ENCODE measurements at regions not wholly inside any gene's neighbourhood (a gene's known extent, or its start where the extent isn't known, plus 50 kb on each side); places are given as distances from the start of the nearest gene placed in this dataset.

DNA sequence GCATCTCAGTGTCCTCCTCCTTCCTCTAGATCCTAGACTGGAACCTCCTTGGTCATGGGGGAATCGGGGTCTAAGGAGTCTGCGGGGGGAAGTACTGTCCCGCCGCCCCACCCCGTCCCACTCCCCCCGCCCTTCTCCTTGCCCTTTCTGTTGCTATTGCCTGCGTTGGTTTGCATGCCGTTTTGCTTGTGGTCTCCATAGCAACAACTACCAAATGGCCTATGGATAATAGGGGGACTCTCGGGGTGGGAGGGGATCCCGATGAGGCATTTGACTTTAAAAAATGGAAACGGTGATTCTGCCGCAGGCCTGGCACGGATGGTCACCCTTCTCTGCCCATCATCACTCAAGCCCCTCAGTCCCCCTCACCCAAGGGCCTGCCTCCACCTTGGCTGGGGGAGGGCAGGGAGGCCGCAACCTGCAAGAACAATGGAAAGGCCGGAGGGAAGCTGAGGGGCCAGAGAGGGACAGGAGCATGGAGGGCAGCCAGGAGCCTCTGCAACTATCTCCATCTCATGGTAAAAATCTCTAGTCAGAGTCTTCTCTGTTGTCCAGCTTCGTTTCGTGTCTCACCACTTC lies 231.4 kb upstream of the TNRC6C start:
- DNase-seq (ENCODE audit: low spot score in 2 of 2) = peak in 1 of 2 donors; percentile 12
- H3K4me3 ChIP-seq = no peak overlapping the region
- H3K27ac ChIP-seq = peak overlapping the region; percentile 57 to 88
- no peak for TF ChIP-seq POLR2A (IDR thresholded peaks at IDR 0.05)
- TF ChIP-seq, protein P1, sequence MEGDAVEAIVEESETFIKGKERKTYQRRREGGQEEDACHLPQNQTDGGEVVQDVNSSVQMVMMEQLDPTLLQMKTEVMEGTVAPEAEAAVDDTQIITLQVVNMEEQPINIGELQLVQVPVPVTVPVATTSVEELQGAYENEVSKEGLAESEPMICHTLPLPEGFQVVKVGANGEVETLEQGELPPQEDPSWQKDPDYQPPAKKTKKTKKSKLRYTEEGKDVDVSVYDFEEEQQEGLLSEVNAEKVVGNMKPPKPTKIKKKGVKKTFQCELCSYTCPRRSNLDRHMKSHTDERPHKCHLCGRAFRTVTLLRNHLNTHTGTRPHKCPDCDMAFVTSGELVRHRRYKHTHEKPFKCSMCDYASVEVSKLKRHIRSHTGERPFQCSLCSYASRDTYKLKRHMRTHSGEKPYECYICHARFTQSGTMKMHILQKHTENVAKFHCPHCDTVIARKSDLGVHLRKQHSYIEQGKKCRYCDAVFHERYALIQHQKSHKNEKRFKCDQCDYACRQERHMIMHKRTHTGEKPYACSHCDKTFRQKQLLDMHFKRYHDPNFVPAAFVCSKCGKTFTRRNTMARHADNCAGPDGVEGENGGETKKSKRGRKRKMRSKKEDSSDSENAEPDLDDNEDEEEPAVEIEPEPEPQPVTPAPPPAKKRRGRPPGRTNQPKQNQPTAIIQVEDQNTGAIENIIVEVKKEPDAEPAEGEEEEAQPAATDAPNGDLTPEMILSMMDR (IDR thresholded peaks at IDR 0.05) = no peak
- no peak for TF ChIP-seq POLR2AphosphoS5 (IDR thresholded peaks at IDR 0.05)
- peaks cover 0 to 4% of the 10 kb centered on the region in 2 donors for H3K4me1 ChIP-seq
- intact Hi-C loops (cut with DNase I; ENCODE audit: low total_unique reads) = no loop called here
- no peaks in the 10 kb centered on the region for H3K36me3 ChIP-seq
- H3K27me3 ChIP-seq = no peaks in the 10 kb centered on the region
- H3K9me3 ChIP-seq = no peaks in the 10 kb centered on the region

DNA sequence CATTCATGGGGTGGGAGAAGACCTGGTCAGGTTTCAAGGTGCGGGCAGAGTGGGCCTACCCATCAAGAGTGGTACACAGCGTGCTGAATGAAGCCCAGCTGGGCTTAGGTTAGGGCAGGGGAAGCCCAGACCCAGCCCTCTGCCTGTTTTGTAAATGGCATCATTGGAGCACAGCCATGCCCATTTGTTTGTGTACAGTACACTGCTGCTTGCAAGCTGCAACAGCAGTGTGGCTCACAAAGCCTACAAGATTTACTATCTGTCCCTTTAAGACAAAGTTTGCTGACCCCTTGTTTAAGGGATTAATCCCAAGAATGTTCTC lies 230.1 kb upstream of the TNRC6C start:
- Histone ChIP-seq H3K4me3 (no peak overlapping the region), H3K27ac (peak overlapping the region; percentile 30 to 88), H3K27me3 (no peaks in the 10 kb centered on the region), H3K9me3 (no peaks in the 10 kb centered on the region), H3K36me3 (no peaks in the 10 kb centered on the region), H3K4me1 (peaks cover 0 to 4% of the 10 kb centered on the region in 2 donors)
- intact Hi-C loops (cut with DNase I; ENCODE audit: low total_unique reads) = no loop called here
- DNase-seq (ENCODE audit: low spot score in 2 of 2) = no peak
- TF ChIP-seq POLR2A (IDR thresholded peaks at IDR 0.05) (no peak), POLR2AphosphoS5 (IDR thresholded peaks at IDR 0.05) (no peak)
- TF ChIP-seq, protein P1 (IDR thresholded peaks at IDR 0.05) = no peak

DNA sequence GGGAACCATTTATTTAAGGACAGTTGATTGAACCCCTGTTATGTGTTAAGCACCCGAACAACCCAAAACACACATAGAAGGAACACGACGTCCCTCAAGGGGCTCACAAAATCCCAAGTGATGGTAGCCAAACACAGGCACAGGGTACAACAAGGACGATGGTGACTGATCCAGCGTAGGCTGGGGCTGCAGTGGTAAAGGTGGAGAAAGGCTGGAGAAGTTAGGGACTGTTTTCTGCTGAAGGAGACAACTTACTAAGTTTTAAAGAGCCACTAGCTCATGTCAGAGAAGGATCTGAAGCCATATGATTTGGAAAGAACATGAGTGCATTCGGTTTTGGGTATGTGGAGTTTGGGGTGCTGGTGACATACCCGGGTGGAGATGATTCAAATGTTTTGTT lies 229.6 kb upstream of the TNRC6C start:
- DNase-seq (ENCODE audit: low spot score in 2 of 2) = peak in 1 of 2 donors; percentile 13
- peaks cover 4 to 6% of the 10 kb centered on the region in 2 donors for H3K4me1 ChIP-seq
- peak overlapping the region; percentile 30 to 88 for H3K27ac ChIP-seq
- H3K36me3 ChIP-seq = no peaks in the 10 kb centered on the region
- H3K27me3 ChIP-seq = no peaks in the 10 kb centered on the region
- no peak overlapping the region for H3K4me3 ChIP-seq
- TF ChIP-seq POLR2AphosphoS5 (IDR thresholded peaks at IDR 0.05) (no peak), POLR2A (IDR thresholded peaks at IDR 0.05) (no peak)
- TF ChIP-seq, protein P1 (IDR thresholded peaks at IDR 0.05) = no peak
- intact Hi-C loops (cut with DNase I; ENCODE audit: low total_unique reads) = no loop called here
- no peaks in the 10 kb centered on the region for H3K9me3 ChIP-seq

DNA sequence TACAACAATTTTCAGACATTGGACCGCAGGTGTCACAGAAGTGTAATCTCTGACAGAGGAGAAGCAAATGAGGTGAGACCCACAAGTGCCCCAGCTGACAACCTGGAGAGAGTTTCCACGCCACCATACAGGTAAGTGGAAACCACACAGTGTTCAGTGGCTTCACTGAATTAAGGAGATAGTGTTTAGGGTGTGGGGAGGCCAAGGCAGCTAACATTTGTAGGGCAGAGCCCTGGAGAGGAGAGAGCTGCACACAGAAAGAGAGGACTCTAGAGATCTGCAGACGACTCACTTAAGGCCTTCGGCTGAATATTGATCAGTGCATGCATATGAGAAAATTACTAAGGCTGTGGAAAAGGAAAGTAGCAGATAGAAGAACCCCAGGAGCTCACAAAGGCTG lies 228.9 kb upstream of the TNRC6C start:
- Histone ChIP-seq H3K27me3 (no peaks in the 10 kb centered on the region), H3K27ac (no peak overlapping the region), H3K9me3 (no peaks in the 10 kb centered on the region), H3K4me3 (no peak overlapping the region), H3K36me3 (no peaks in the 10 kb centered on the region), H3K4me1 (peaks cover 11 to 13% of the 10 kb centered on the region in 2 donors)
- DNase-seq (ENCODE audit: low spot score in 2 of 2) = no peak
- TF ChIP-seq POLR2A (IDR thresholded peaks at IDR 0.05) = no peak
- intact Hi-C loops (cut with DNase I; ENCODE audit: low total_unique reads) = no loop called here

DNA sequence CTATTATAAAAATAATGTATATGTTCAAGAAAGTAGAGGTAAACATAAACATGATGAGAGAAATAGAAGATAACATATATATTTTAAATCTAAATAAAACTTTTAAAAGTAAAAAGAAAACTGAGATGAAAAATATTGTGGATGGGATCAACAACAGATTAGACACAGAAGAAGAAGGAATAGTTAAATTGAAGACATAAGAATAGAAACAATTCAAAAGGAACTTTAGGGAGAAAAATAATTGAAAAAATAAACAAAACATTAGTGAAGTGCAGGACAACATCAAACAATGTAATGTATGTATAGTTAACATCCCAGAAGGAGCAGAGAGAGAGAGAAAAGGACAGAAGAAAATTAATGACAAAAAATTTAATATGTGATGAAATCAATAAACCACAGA lies 228.1 kb upstream of the TNRC6C start:
- peaks cover 19 to 21% of the 10 kb centered on the region in 2 donors for H3K4me1 ChIP-seq
- no peaks in the 10 kb centered on the region for H3K9me3 ChIP-seq
- no peaks in the 10 kb centered on the region for H3K36me3 ChIP-seq
- intact Hi-C loops (cut with DNase I; ENCODE audit: low total_unique reads) = no loop called here
- H3K27me3 ChIP-seq = no peaks in the 10 kb centered on the region
- H3K4me3 ChIP-seq = no peak overlapping the region
- no peak overlapping the region for H3K27ac ChIP-seq
- TF ChIP-seq, protein P1 (IDR thresholded peaks at IDR 0.05) = no peak
- no peak for TF ChIP-seq POLR2AphosphoS5 (IDR thresholded peaks at IDR 0.05)
- no peak for TF ChIP-seq POLR2A (IDR thresholded peaks at IDR 0.05)
- DNase-seq (ENCODE audit: low spot score in 2 of 2) = no peak

Data from breast epithelium (tissue), 4 donors.